ENCODE measurements at regions not wholly inside any gene's neighbourhood (a gene's known extent, or its start where the extent isn't known, plus 50 kb on each side); places are given as distances from the start of the nearest gene placed in this dataset.

- Histone ChIP-seq H3K27ac (ENCODE audit: low read depth, low read length) (no peak overlapping the region), H3K27me3 (ENCODE audit: control insufficient read depth, insufficient read depth, low read length) (no peaks in the 10 kb centered on the region), H3K9me3 (ENCODE audit: control insufficient read depth, insufficient read depth, low read length) (no peaks in the 10 kb centered on the region), H3K4me3 (ENCODE audit: low read depth, low read length) (no peak overlapping the region), H3K36me3 (ENCODE audit: control insufficient read depth, insufficient read depth, low read length) (no peaks in the 10 kb centered on the region), H3K9ac (ENCODE audit: low read depth, low read length) (no peak overlapping the region), H3K4me1 (ENCODE audit: control insufficient read depth, insufficient read depth, low read length) (no peaks in the 10 kb centered on the region)
Observed at GRCh38 chr16:79475841-79476240, 124.7 kb downstream of the MAF start.

GRCh38 chr16:79473456-79473855 is 127.1 kb downstream of the MAF start:
- Histone ChIP-seq H3K27ac (ENCODE audit: low read depth, low read length) (no peak overlapping the region), H3K4me3 (ENCODE audit: low read depth, low read length) (no peak overlapping the region), H3K36me3 (ENCODE audit: control insufficient read depth, insufficient read depth, low read length) (no peaks in the 10 kb centered on the region), H3K27me3 (ENCODE audit: control insufficient read depth, insufficient read depth, low read length) (no peaks in the 10 kb centered on the region), H3K9me3 (ENCODE audit: control insufficient read depth, insufficient read depth, low read length) (no peaks in the 10 kb centered on the region), H3K4me1 (ENCODE audit: control insufficient read depth, insufficient read depth, low read length) (no peaks in the 10 kb centered on the region), H3K9ac (ENCODE audit: low read depth, low read length) (no peak overlapping the region)

GRCh38 chr16:79472426-79472825 is 128.1 kb downstream of the MAF start:
- Histone ChIP-seq H3K4me1 (ENCODE audit: control insufficient read depth, insufficient read depth, low read length) (no peaks in the 10 kb centered on the region), H3K9ac (ENCODE audit: low read depth, low read length) (no peak overlapping the region), H3K36me3 (ENCODE audit: control insufficient read depth, insufficient read depth, low read length) (no peaks in the 10 kb centered on the region), H3K27ac (ENCODE audit: low read depth, low read length) (no peak overlapping the region), H3K4me3 (ENCODE audit: low read depth, low read length) (no peak overlapping the region), H3K9me3 (ENCODE audit: control insufficient read depth, insufficient read depth, low read length) (no peaks in the 10 kb centered on the region), H3K27me3 (ENCODE audit: control insufficient read depth, insufficient read depth, low read length) (no peaks in the 10 kb centered on the region)

- Histone ChIP-seq H3K4me1 (ENCODE audit: control insufficient read depth, insufficient read depth, low read length) (no peaks in the 10 kb centered on the region), H3K36me3 (ENCODE audit: control insufficient read depth, insufficient read depth, low read length) (no peaks in the 10 kb centered on the region), H3K9ac (ENCODE audit: low read depth, low read length) (no peak overlapping the region), H3K27ac (ENCODE audit: low read depth, low read length) (no peak overlapping the region), H3K9me3 (ENCODE audit: control insufficient read depth, insufficient read depth, low read length) (no peaks in the 10 kb centered on the region), H3K4me3 (ENCODE audit: low read depth, low read length) (no peak overlapping the region), H3K27me3 (ENCODE audit: control insufficient read depth, insufficient read depth, low read length) (no peaks in the 10 kb centered on the region)
Observed at GRCh38 chr16:79469999-79470398, 130.5 kb downstream of the MAF start.

- H3K9ac ChIP-seq (ENCODE audit: low read depth, low read length): no peak overlapping the region
- no peaks in the 10 kb centered on the region for H3K27me3 ChIP-seq (ENCODE audit: control insufficient read depth, insufficient read depth, low read length)
- H3K27ac ChIP-seq (ENCODE audit: low read depth, low read length): no peak overlapping the region
- H3K9me3 ChIP-seq (ENCODE audit: control insufficient read depth, insufficient read depth, low read length): no peaks in the 10 kb centered on the region
- H3K36me3 ChIP-seq (ENCODE audit: control insufficient read depth, insufficient read depth, low read length): no peaks in the 10 kb centered on the region
- no peak overlapping the region for H3K4me3 ChIP-seq (ENCODE audit: low read depth, low read length)
- no peaks in the 10 kb centered on the region for H3K4me1 ChIP-seq (ENCODE audit: control insufficient read depth, insufficient read depth, low read length)
Observed at GRCh38 chr16:79468631-79469030, 131.9 kb downstream of the MAF start.

GRCh38 chr16:79468121-79468552 is 132.4 kb downstream of the MAF start:
- Histone ChIP-seq H3K4me1 (ENCODE audit: control insufficient read depth, insufficient read depth, low read length) (no peaks in the 10 kb centered on the region), H3K4me3 (ENCODE audit: low read depth, low read length) (no peak overlapping the region), H3K9ac (ENCODE audit: low read depth, low read length) (no peak overlapping the region), H3K27ac (ENCODE audit: low read depth, low read length) (no peak overlapping the region), H3K36me3 (ENCODE audit: control insufficient read depth, insufficient read depth, low read length) (no peaks in the 10 kb centered on the region), H3K27me3 (ENCODE audit: control insufficient read depth, insufficient read depth, low read length) (no peaks in the 10 kb centered on the region), H3K9me3 (ENCODE audit: control insufficient read depth, insufficient read depth, low read length) (no peaks in the 10 kb centered on the region)

GRCh38 chr16:79466111-79466510 is 134.4 kb downstream of the MAF start:
- H3K36me3 ChIP-seq (ENCODE audit: control insufficient read depth, insufficient read depth, low read length): no peaks in the 10 kb centered on the region
- no peaks in the 10 kb centered on the region for H3K4me1 ChIP-seq (ENCODE audit: control insufficient read depth, insufficient read depth, low read length)
- H3K27ac ChIP-seq (ENCODE audit: low read depth, low read length): no peak overlapping the region
- H3K4me3 ChIP-seq (ENCODE audit: low read depth, low read length): no peak overlapping the region
- no peaks in the 10 kb centered on the region for H3K27me3 ChIP-seq (ENCODE audit: control insufficient read depth, insufficient read depth, low read length)
- no peaks in the 10 kb centered on the region for H3K9me3 ChIP-seq (ENCODE audit: control insufficient read depth, insufficient read depth, low read length)
- H3K9ac ChIP-seq (ENCODE audit: low read depth, low read length): no peak overlapping the region

- Histone ChIP-seq H3K27ac (ENCODE audit: low read depth, low read length) (no peak overlapping the region), H3K9ac (ENCODE audit: low read depth, low read length) (no peak overlapping the region), H3K9me3 (ENCODE audit: control insufficient read depth, insufficient read depth, low read length) (no peaks in the 10 kb centered on the region), H3K4me1 (ENCODE audit: control insufficient read depth, insufficient read depth, low read length) (no peaks in the 10 kb centered on the region), H3K36me3 (ENCODE audit: control insufficient read depth, insufficient read depth, low read length) (no peaks in the 10 kb centered on the region), H3K27me3 (ENCODE audit: control insufficient read depth, insufficient read depth, low read length) (no peaks in the 10 kb centered on the region), H3K4me3 (ENCODE audit: low read depth, low read length) (no peak overlapping the region)
Observed at GRCh38 chr16:79463841-79464240, 136.7 kb downstream of the MAF start.

GRCh38 chr16:79456036-79456435 is 144.5 kb downstream of the MAF start:
- H3K27ac ChIP-seq (ENCODE audit: low read depth, low read length): no peak overlapping the region
- H3K4me1 ChIP-seq (ENCODE audit: control insufficient read depth, insufficient read depth, low read length): no peaks in the 10 kb centered on the region
- H3K4me3 ChIP-seq (ENCODE audit: low read depth, low read length): no peak overlapping the region
- no peak overlapping the region for H3K9ac ChIP-seq (ENCODE audit: low read depth, low read length)
- H3K36me3 ChIP-seq (ENCODE audit: control insufficient read depth, insufficient read depth, low read length): no peaks in the 10 kb centered on the region
- H3K27me3 ChIP-seq (ENCODE audit: control insufficient read depth, insufficient read depth, low read length): no peaks in the 10 kb centered on the region
- H3K9me3 ChIP-seq (ENCODE audit: control insufficient read depth, insufficient read depth, low read length): no peaks in the 10 kb centered on the region

- H3K9ac ChIP-seq (ENCODE audit: low read depth, low read length): no peak overlapping the region
- H3K4me3 ChIP-seq (ENCODE audit: low read depth, low read length): no peak overlapping the region
- no peaks in the 10 kb centered on the region for H3K36me3 ChIP-seq (ENCODE audit: control insufficient read depth, insufficient read depth, low read length)
- H3K27me3 ChIP-seq (ENCODE audit: control insufficient read depth, insufficient read depth, low read length): no peaks in the 10 kb centered on the region
- H3K27ac ChIP-seq (ENCODE audit: low read depth, low read length): no peak overlapping the region
- no peaks in the 10 kb centered on the region for H3K9me3 ChIP-seq (ENCODE audit: control insufficient read depth, insufficient read depth, low read length)
- no peaks in the 10 kb centered on the region for H3K4me1 ChIP-seq (ENCODE audit: control insufficient read depth, insufficient read depth, low read length)
Observed at GRCh38 chr16:79452671-79453070, 147.9 kb downstream of the MAF start.

GRCh38 chr16:79451196-79451816 is 149.2 kb downstream of the MAF start:
- no peaks in the 10 kb centered on the region for H3K4me1 ChIP-seq (ENCODE audit: control insufficient read depth, insufficient read depth, low read length)
- no peaks in the 10 kb centered on the region for H3K27me3 ChIP-seq (ENCODE audit: control insufficient read depth, insufficient read depth, low read length)
- no peak overlapping the region for H3K9ac ChIP-seq (ENCODE audit: low read depth, low read length)
- H3K36me3 ChIP-seq (ENCODE audit: control insufficient read depth, insufficient read depth, low read length): no peaks in the 10 kb centered on the region
- H3K4me3 ChIP-seq (ENCODE audit: low read depth, low read length): no peak overlapping the region
- no peak overlapping the region for H3K27ac ChIP-seq (ENCODE audit: low read depth, low read length)
- no peaks in the 10 kb centered on the region for H3K9me3 ChIP-seq (ENCODE audit: control insufficient read depth, insufficient read depth, low read length)

GRCh38 chr16:79449900-79450299 is 150.6 kb downstream of the MAF start:
- Histone ChIP-seq H3K9ac (ENCODE audit: low read depth, low read length) (no peak overlapping the region), H3K27me3 (ENCODE audit: control insufficient read depth, insufficient read depth, low read length) (no peaks in the 10 kb centered on the region), H3K4me3 (ENCODE audit: low read depth, low read length) (no peak overlapping the region), H3K27ac (ENCODE audit: low read depth, low read length) (no peak overlapping the region), H3K4me1 (ENCODE audit: control insufficient read depth, insufficient read depth, low read length) (no peaks in the 10 kb centered on the region), H3K36me3 (ENCODE audit: control insufficient read depth, insufficient read depth, low read length) (no peaks in the 10 kb centered on the region), H3K9me3 (ENCODE audit: control insufficient read depth, insufficient read depth, low read length) (no peaks in the 10 kb centered on the region)
